NCI-H510A (cell line): ENCODE measurements at regions not wholly inside any gene's neighbourhood (a gene's known extent, or its start where the extent isn't known, plus 50 kb on each side); places are given as distances from the start of the nearest gene placed in this dataset.
"Not testable (repeated sequence)": the region's sequence is repeated elsewhere in the genome, so short reads cannot be mapped to it uniquely, and the experiment has no call there.

Experiments used
- DNase-seq: peaks from one replicate; lab custom pipeline; 2025; lab: John Stamatoyannopoulos, UW

- no peak for DNase-seq
Observed at GRCh38 chr13:50156561-50157127, 141.4 kb downstream of the KCNRG start.

- no peak for DNase-seq
Observed at GRCh38 chr13:50158385-50159165, 143.3 kb downstream of the KCNRG start.

- DNase-seq, result no peak
Observed at GRCh38 chr13:50159607-50160006, 144.4 kb downstream of the KCNRG start.

- no peak for DNase-seq
Observed at GRCh38 chr13:50161052-50161451, 145.8 kb downstream of the KCNRG start.

- DNase-seq, result no peak
Observed at GRCh38 chr13:50162001-50162400, 146.8 kb downstream of the KCNRG start.

GRCh38 chr13:50162567-50162966 is 147.3 kb downstream of the KCNRG start:
- DNase-seq, result no peak

- DNase-seq, result no peak
Observed at GRCh38 chr13:50167224-50167947, 152.1 kb downstream of the KCNRG start.

GRCh38 chr13:50167967-50168366 is 152.7 kb downstream of the KCNRG start:
- no peak for DNase-seq

- no peak for DNase-seq
Observed at GRCh38 chr13:50168786-50169185, 153.5 kb downstream of the KCNRG start.

GRCh38 chr13:50170447-50171037 is 155.3 kb downstream of the KCNRG start:
- DNase-seq, result no peak

GRCh38 chr13:50171590-50172282 is 156.5 kb downstream of the KCNRG start:
- DNase-seq, result no peak

- not testable (repeated sequence) for DNase-seq
Observed at GRCh38 chr13:50173045-50173444, 157.8 kb downstream of the KCNRG start.

- DNase-seq, result no peak
Observed at GRCh38 chr13:50174630-50175029, 159.4 kb downstream of the KCNRG start.

- no peak for DNase-seq
Observed at GRCh38 chr13:50179977-50180376, 164.7 kb downstream of the KCNRG start.

GRCh38 chr13:50185769-50186763 is 170.8 kb downstream of the KCNRG start:
- DNase-seq, result not testable (repeated sequence)

GRCh38 chr13:50187352-50188029 is 172.2 kb downstream of the KCNRG start:
- no peak for DNase-seq

- DNase-seq, result no peak
Observed at GRCh38 chr13:50188696-50189095, 173.5 kb downstream of the KCNRG start.

- DNase-seq, result no peak
Observed at GRCh38 chr13:50189450-50189849, 174.2 kb downstream of the KCNRG start.

GRCh38 chr13:50191004-50191403 is 175.8 kb downstream of the KCNRG start:
- no peak for DNase-seq

GRCh38 chr13:50192272-50192813 is 177.1 kb downstream of the KCNRG start:
- no peak for DNase-seq
